GM12892 (cell line): ENCODE measurements at regions not wholly inside any gene's neighbourhood (a gene's known extent, or its start where the extent isn't known, plus 50 kb on each side); places are given as distances from the start of the nearest gene placed in this dataset.

Experiments used
- POLR2A ChIP-seq: IDR thresholded peaks from 2 replicates; pipeline ENCODE4 v1.6.1; 2011; ENCODE audit warnings: low read depth, low read length, control low read depth
- POLR2AphosphoS5 ChIP-seq: IDR thresholded peaks from 2 replicates; pipeline ENCODE4 v1.6.1; 2011; ENCODE audit warnings: low read depth, low read length, control low read depth

DNA sequence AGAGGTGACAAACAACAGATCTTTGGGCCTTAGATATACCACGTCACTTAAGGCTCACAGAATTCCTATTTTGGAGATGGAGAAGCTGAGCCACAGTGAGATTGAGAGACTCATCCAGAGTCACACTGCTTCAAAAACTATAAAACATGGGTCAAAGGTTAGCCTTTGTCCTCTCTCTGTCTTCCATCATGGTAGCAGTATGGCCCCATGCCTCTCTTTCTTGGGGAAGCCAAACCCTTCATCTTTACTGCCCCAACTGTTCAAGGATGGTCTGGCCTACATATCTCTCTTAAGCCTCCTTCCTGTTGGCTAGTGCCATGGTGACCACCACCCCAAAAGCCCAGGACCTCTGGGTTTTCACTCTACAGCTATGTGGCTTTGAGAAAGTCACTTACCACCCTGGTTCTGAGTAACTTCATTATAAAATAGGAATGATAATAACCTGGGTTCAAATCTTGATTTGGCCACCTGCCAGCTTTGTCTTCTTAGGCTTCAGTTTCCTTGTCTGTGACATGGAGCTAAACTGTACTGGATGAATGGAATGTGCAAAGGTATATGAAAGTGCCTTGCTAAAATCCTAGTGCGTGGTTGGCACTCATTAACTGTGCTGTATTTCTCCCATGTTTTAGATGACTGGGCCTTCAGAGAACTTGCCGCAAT, 85.9 kb upstream of the JUN start:
- no peak for TF ChIP-seq POLR2A
- TF ChIP-seq POLR2AphosphoS5 = no peak
